ENCODE measurements at regions not wholly inside any gene's neighbourhood (a gene's known extent, or its start where the extent isn't known, plus 50 kb on each side); places are given as distances from the start of the nearest gene placed in this dataset.

- no peak for TF ChIP-seq CTCF (conservative IDR thresholded peaks at IDR 0.05; ENCODE audit: low read length)
- TF ChIP-seq EZH2phosphoT487 (IDR thresholded peaks at IDR 0.05; ENCODE audit: borderline replicate concordance) = no peak
Measured at GRCh38 chr4:34850968-34851367, 1393.3 kb downstream of the ARAP2 start.

Measured in Loucy (cell line).